HUDEP-2 (cell line): ENCODE measurements at regions not wholly inside any gene's neighbourhood (a gene's known extent, or its start where the extent isn't known, plus 50 kb on each side); places are given as distances from the start of the nearest gene placed in this dataset.

Source experiments
- DNase-seq, 76 experiments: peaks; one replicate each; lab custom pipeline; 2025; ENCODE audit not compliant: unreplicated experiment in 76 of 76; lab: John Stamatoyannopoulos, UW

DNA sequence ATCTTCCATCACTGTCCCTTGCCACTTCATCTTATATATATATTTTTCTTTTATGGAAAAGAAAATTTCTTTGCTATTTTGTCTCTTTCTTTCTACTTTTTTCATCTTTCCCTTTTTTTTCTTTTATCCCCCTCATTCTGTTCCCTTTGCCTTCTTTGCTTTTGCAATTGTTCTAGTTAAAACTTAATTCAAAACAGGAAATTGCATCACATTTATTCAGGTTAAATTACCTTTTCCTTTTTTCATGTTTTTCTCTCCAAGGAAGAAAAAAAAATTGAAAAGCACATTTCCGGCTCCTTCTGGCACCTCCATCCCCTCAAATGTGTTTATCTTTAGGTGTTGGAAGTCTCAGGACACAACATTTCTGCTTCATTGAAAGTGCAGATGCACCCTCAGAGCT, 176.9 kb downstream of the FGF1 start:
- no peak for DNase-seq

DNA sequence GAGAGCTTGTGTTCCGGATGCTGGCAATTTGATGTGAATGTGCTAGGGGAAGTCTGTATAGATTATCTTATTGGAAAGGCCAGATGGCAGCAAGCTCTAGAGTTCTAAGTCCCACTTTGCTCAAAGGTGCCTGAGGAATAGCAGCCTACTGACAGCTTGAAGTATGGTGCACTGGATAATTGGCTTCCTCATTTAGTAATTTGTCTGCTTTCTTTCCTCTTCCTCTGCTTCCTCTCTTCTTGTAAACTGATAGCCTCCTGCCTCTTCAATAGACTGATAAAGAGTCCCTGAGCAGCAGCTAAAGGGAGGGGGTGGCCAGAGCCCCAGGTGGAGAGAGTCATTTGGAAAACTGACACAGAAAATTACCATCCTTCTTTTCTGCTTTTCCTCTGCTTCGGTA, 177.3 kb downstream of the FGF1 start:
- DNase-seq, result no peak

DNA sequence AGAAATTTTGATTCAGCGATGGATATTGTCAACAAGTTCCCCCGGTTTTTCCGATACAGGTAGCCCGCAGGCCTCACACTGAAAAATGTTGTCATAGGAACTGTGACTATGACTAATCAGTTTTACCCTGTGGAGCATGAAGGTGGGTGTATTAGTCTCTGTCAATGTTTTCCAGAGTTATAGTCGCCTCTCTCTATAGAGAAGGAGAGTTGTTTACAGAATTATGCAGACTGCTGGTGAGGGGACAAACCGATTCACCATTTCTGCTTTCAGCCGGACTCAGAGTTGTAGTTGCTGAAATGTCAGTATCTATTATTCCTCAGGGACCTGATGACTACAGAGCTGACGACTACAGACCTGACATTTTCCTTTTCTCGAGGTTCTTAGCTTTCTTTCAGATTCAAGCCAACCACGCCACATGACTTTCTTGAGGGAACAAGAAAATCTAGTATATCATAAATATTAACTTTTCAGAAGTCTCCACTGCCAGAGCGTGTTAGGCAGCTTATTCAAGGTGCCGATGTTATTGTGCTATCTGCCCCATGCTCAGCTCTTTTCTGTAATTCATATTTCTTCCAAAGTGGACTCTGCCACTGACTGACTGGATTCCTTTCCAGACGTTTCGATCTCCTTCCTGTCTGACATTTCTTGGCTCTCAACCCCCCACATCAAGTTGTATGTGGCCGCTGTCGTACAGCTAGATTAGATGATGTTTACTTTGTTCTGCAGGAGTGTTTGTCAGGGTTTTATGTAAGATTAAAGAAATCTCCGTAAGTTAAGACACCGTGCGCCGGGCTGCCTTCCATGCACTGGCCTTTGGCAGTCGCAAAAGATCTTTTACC, 178.1 kb downstream of the FGF1 start:
- DNase-seq, result no peak

DNA sequence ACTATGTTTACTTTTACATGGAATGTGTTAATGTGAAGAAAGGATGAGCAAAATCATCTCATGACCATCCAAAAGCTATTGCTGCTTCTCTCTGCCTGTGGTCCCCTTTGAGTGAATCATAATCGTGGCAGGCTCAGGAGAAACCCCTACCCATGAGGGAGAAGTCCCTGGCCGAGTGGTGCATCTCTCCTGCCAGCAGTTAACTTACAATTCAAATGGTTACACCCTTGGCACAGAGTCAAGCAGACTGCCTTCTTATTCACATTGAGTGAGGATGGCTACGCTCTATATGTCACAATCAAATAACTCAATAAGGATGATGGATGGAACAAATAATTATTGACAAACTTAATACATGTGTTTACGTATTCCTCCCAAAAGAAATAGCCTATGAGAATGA, 179.1 kb downstream of the FGF1 start:
- peak in 1 of 76 experiments; percentile 1 for DNase-seq

DNA sequence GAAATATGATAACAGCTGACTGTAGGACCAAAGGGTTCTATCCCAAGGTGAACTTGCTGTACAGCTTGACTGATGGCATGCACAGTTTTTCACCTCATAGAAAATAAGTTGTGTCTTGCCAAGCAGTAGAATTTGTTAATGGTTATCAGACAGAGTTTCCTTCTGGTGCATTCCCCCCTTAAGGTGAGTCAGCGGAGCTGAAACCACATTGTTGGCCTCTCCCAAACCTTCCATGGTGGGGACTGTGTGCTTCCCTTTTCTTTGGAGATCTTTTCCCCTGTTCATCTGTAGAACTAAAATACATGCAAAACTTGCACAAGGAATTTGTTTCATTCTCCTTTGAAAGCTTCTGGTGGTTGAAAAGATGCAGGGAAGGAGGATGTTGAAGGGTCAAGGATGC, 179.8 kb downstream of the FGF1 start:
- no peak for DNase-seq

DNA sequence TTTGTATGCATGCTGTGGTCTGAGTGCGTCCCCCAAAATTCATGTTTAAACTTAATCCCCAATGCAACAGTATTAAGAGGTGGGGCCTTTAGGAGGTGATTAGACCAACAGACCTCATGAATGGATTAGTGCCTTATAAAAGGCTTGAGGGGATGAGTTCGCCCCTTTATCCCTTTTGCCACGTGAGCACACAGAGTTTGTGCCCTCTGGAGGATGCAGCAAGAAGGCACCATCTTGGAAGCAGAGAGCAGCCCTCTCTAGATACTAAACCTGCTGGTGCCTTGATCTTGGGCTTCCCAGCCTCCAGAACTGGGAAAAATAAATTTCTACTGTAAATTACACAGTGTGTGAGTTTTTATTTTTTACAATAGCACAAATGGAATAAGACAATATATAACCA, 177.1 kb upstream of the SPRY4 start:
- DNase-seq, result no peak

DNA sequence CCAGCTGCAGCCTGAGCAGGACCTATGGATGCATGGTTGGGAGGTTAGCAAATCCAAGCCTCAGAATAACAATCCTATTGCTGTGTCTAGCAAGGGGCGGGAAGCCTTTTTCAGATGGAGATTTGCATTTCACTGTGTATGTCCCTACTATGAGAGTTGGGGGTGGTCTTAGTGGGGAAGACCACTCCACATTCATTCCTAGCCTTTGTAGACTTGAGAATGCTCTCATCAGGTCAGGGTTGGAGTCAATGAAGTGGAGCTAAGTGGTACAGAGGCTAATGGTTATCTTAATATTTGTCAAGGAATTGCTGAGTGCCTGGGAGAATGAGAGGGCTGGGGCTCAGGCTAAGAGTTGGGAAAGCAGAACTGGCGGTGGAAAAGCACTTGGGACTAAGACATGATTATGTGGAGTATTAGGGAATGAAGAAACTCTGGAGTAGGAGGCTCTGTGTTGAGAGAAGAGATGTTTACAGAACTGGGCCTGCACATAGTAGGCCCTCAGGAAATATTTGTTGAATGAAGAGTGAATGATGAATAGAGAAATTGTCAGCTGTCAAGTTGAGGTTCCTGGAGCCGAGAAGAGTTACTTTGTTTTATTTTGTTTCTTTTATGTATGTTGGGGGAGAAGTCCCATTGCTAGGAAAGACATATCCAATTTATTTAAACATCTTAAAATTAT, 175.5 kb upstream of the SPRY4 start:
- no peak for DNase-seq

DNA sequence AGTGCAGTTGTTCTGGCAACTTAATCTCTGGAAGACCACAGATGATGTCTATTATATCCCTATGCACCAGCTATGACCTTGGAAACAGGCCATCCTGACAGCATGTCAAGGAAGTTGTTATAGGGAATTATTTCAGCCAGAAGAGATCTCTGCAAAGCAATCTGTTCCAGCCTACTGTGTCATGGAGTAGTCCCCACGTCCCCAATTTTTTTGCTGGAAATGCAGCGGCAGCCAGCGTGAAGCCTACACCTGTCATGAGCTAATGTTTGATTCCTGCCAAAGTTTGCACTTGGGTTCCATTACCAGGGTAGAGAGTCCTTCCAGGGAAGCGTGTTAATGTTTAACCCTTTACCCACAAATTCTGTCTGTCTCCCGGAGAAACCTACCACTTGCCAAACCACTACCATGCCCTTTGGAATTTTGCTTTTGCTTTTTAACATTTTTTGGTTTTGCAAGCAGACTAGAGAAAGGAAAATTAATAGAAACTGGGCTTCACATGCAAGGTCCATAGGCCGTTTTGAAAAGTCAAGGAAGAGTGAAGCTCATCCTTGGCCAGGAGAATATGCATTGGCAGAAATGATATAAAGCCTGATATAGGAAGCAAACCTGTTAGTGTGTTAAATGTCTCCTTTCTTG, 174.9 kb upstream of the SPRY4 start:
- DNase-seq, result no peak

DNA sequence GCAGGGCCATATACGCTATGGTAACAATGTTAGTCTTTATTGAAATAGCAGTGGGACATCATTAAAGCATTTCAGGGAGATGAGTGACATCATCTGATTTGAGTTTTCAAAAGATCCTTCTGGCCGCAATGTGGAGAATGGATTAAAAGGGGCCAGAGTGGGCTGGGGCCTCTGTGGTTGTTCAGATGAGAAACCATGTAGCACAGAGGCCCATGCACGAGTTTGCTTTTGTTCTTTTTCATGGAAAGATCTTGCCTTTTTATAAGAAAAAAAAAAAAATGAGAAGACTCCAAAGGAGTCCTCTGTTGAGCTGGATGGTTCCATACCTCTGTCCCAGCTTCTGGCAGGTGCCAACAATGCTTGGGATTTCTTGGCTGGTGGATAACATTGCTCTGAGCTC, 173.5 kb upstream of the SPRY4 start:
- DNase-seq, result no peak

DNA sequence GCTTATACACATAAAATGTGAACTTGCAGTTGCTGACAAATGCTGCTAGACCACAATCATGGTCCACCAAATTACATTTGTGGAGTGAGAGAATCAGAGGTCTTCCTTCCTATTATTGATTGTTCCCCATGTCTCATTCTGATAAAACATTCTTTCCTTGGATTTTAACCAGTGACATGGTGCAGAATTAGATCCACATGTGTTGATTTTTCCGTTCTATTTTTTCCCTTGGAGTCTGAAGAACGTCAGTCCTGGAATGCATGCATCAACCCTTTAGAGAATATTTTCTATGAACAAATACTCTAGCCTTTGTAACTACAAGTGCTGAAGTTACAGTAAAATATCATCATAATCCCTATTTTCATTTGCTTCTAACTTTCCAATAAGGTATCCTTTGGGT, 170.7 kb upstream of the SPRY4 start:
- no peak for DNase-seq

DNA sequence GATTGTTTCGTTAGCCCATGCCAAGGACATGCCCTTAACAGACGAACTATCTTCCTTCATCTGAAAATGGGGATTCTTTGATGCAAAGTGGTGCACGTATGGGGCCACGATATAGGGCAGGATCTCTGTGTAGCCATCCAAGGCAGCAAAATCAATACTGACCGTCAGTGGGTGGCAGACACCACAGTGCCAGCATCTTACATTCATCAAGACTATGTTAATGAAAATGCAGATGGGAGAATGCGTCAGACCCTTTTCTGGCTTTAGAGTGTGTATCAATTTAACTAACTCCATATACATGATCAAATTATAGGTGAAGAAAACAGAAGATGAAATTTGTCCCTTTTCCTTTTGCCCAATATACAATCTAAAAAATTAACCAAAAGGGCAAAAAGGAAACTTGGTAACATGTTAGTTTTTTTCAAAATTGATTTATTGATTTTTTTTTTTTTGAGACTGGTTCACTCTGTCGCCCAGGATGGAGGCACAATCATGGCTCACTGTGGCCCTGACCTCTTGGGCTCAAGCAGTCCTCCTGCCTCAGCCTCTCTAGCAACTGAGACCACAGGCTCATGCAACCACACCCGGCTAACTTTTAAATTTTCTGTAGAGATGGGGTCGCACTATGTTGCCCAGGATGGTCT, 169.2 kb upstream of the SPRY4 start:
- DNase-seq, result no peak

DNA sequence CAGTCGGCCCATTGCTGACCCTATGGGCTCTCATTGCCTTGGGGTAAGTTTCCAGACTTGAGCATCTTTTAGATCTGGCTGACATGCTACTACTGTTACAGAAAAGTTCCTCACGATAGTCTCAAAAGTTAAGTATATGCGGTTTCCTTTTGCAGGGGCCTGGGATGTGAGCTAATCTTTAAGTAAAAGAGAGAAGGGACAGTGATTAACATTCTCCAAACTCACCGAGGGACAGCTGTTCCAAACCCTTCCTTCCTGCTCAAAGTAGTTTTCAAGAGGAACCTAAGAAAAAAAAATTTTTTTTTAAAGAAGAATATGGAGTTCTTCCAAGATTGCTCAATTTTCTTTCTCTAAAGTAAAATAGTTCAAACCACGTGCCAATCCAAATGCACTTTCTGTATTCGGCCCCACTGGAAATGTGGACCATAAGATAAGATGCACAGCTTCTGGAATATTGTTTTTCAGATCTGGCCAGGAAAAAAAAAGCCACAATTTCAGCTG, 168.0 kb upstream of the SPRY4 start:
- no peak for DNase-seq

DNA sequence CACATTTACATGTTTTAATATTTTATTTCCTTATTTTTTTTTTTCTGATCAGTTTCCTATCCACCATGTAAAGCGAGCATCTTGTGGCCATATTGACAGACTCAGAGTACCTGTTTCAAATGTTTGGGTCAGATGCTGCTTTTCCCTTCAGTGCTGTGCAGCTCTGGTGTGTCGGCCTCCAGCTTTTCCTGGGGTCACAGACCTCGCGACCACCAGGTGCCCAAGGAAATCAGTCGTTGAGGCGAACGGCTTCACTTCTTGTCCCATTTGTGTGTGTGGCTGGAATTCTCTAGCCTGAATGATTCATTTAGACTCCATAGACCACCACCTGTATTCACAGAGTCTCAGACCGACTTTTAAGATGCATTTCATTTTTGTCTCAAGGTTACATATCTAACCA, 166.9 kb upstream of the SPRY4 start:
- DNase-seq, result no peak

DNA sequence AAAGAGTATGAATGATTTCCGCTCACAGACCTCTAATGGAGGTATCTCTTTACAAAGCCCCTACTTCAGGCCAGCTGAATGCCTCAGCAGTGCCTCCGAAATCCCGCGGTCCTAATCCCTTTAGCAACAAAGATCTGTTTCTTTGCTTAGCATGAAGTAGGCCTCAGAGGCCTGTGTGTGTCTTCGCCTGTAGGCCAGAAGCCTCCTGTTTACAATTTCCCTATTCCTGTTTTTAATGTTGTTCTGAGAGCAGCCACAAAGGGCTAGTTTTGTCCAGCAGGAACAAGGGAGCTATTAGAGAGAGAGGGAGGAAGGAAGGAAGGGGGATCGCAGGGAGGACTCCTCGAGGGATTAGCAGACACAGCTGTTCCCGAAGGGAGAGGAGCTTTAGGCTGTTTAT, 166.4 kb upstream of the SPRY4 start:
- no peak for DNase-seq

DNA sequence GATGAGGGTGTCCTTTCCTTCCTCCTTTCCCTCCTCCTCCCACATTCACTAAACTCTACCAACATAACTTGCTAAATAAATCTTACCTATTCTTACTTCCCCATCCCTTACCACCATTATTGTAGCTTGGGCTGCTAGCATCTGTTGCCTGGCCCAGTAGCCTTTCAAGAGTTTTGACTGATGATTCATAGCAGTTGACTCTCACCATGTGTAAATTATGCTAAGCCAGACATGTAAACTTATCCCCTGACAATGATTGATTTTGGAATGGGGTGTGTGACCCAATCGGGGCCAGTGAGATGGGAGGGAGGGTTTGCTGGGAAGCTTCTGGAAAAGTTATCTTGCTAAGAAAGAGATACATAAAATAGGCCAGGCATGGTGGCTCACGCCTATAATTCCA, 161.8 kb upstream of the SPRY4 start:
- DNase-seq, result no peak

DNA sequence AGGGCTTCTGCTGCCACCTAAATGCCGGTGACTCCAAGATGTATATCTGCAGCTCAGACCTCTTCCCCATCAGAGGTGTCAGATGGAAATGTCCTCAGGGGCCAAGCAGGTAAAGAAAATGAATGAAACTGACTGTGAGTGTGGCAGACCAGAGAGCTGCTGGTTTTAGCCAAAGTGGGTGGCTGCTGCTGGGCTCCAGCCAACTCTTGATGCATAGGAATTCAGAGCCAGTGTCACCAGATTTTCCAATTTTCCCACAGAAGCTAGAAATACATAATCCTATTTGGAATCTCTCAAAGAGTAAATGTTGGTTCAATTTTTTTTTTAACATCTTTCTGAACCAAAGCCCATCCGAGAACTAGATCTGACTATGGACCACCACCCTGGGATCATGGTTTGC, 161.2 kb upstream of the SPRY4 start:
- DNase-seq, result no peak

DNA sequence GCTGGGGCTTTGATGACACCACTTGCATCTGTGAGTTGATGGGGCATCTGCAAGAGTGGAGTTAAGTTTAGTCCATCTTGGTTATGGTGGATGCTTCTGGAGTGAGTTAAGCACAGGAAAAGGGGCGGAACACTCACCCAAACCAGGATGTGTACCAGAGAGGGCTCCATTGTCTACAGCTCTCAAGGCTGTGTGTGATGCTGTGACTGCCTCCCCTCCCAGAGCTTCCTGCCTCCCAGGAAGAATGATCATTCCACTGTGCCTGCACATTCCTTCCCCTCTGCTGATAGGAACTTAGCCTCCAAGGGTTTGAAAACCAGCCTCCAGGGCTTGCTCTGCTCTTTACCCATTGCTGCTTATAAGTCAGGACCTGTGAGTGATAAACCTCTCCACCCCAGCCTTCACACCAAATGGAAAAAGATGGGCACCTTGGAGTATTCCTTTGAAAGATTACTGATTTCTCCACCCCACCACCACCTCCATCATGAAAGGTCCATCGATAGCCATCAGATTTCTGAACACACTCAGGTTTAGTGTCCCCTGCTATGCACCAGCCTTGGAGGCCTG, 160.1 kb upstream of the SPRY4 start:
- DNase-seq, result no peak

DNA sequence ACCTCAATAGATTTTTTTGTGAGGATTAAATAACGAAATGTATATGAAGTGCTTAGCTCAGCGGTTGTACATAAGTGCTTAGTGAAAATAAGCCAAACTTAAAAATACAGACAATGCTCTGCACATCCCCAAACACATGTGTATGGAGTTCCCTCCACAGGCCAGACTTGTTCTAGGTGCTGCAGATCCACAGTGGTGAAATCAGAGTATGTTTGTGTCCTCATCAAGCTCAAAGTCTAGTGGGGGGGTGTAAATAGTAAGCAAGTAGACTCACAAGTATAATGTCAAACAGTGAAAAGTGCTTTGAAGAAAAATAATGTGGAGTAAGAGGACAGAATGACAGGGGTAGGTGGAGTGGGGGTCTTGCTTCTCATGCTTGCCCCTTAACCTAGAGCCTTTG, 157.4 kb upstream of the SPRY4 start:
- no peak for DNase-seq

DNA sequence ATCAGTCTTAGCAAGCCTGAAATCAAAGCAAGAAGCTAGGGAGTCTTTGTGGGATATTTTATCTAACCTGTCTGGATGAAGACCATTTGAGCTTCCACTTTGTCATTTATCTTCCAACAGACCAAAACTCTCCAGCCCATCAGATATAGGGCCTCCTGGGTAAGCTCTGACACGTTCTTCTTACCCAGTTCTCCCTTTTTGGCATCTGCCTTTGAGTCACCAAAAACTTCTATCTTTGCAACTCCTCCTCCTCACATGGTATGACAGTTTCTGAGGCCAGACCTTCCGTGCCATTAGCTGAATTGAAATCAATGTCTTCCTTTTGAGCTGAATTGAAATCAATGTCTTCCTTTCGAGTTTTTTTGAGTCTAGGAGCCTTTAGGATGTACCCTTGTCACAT, 156.6 kb upstream of the SPRY4 start:
- DNase-seq, result no peak

DNA sequence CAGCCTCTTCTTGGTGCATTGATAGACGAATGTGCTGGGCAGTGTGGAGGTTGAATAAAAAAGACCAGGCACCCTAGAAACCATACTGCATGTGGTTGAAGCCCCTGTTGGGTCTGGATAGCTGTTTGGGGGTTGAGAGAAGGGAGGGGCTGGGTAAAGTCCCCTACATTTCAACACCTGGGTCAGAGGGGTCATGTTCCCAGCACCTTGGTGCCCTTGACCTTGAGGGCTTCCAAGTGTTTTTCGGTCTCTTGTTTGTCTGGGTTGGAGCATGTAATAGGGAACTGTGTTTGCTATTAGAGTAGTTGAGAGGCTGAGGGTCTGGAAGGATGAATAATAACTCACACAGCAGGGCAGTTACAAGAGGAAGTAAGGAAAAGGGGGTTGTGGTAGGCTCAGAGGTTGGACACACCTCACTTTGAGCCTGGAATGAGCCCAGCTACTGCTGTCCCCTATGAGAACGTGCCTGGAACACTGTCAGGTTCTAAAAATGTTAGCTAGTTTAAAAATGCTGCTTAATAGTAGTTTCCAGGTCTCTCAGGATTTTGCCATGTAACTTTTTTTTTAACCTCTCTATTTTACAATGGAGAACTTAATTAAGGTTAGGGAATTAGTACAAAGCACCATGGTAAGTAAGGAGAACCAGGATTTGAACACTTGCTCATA, 155.2 kb upstream of the SPRY4 start:
- DNase-seq, result no peak
